ENCODE measurements at regions not wholly inside any gene's neighbourhood (a gene's known extent, or its start where the extent isn't known, plus 50 kb on each side); places are given as distances from the start of the nearest gene placed in this dataset.

- no peak for TF ChIP-seq CTCF (IDR thresholded peaks at IDR 0.05)
- no peak for TF ChIP-seq POLR2A (IDR thresholded peaks at IDR 0.05; ENCODE audit: low read depth)
- TF ChIP-seq POLR2AphosphoS5 (IDR thresholded peaks at IDR 0.05): no peak
- no peak for TF ChIP-seq EP300 (IDR thresholded peaks at IDR 0.05)
Observed at GRCh38 chr16:73879621-73880020, 417.0 kb upstream of the PSMD7 start.
